ENCODE measurements at regions not wholly inside any gene's neighbourhood (a gene's known extent, or its start where the extent isn't known, plus 50 kb on each side); places are given as distances from the start of the nearest gene placed in this dataset.

DNA sequence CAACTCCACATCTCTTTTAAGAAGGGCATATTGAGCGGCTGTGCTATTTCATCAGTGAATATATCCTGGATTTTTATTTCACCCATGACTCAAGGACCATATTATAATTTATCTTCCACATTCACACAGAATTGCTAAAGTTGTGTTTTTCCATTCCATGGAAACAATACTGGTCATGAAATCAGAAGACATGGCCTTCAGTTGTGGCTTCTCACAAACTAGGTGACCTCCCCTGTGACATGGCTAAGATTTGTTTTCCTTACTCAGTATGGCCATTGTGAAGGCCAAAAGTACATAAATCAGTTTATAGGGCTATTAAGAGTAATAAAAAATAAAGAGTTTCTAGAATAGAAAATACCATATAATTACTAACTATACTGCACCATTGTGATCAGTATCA is 415.6 kb downstream of the OXSM start:
- TF ChIP-seq CTCF (IDR thresholded peaks at IDR 0.05) (no peak), POLR2A (IDR thresholded peaks at IDR 0.05) (no peak), EP300 (IDR thresholded peaks at IDR 0.05) (no peak)

Data from tibial nerve (tissue), 4 donors.